HG02840 (cell line): ENCODE measurements at regions not wholly inside any gene's neighbourhood (a gene's known extent, or its start where the extent isn't known, plus 50 kb on each side); places are given as distances from the start of the nearest gene placed in this dataset.

Experiments used
- ATAC-seq: cut with Tn5 transposase; IDR thresholded peaks from one replicate; pipeline ENCODE4 v1.9.1; 2021; ENCODE audit warnings: mild to moderate bottlenecking, moderate library complexity, moderate number of reproducible peaks; ENCODE audit not compliant: unreplicated experiment, low FRiP score

- no peak for ATAC-seq
Measured at GRCh38 chr4:104163820-104164219, 330.9 kb downstream of the CXXC4 start.

DNA sequence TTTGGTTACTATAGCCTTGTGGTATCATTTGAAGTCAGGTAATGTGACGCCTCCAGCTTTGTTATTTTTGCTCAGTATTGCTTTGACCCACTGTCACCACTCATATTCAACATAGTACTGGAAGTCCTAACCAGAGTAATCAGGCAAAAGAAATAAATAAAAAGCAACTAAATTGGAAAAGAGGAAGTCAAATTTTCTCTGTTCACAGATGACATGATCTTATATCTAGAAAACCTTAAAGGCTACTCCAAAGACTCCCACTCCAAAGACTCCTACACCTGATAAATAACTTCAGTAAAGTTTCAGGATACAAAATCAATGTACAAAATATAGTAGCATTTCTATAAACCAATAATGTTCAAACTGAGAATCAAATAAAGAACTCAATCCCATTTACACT is 348.6 kb downstream of the CXXC4 start:
- no peak for ATAC-seq

DNA sequence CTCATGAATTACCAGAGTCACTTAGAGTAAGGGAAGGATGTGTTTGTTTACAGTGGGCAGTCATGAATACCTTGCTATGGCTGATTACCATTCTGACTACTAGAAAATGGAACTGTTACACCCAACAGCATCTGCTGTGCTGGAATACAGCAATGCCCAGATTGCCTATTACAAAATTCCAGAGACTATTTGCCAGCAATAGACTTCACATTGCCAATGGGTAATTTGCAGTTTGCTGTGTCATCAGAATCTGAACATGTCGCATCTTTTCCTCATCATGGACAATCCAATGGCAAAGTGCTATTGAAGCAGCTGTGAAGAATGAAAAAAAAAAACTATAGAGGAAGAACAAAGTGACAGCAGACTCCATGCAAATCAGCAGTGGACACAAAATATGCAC is 356.6 kb downstream of the CXXC4 start:
- ATAC-seq, result no peak

GRCh38 chr4:104129243-104129642 is 365.5 kb downstream of the CXXC4 start:
- no peak for ATAC-seq

DNA sequence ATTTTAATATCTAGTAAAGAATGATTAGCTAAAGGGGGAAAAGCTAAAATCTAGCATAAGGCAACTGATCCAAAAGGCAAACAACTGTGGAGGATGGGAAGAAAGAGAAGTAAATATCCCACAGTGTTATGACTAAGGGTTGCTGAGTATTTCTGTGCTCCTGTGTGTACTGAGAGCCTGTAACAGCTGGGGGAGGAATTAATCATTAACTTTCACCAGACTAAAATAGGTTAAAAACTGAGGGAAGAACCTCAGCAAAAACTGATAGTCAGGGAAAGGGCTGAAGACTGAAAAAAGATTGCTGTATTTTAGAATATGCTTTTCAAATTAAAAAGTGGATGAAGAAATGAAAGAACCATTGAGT is 365.9 kb downstream of the CXXC4 start:
- ATAC-seq, result no peak

DNA sequence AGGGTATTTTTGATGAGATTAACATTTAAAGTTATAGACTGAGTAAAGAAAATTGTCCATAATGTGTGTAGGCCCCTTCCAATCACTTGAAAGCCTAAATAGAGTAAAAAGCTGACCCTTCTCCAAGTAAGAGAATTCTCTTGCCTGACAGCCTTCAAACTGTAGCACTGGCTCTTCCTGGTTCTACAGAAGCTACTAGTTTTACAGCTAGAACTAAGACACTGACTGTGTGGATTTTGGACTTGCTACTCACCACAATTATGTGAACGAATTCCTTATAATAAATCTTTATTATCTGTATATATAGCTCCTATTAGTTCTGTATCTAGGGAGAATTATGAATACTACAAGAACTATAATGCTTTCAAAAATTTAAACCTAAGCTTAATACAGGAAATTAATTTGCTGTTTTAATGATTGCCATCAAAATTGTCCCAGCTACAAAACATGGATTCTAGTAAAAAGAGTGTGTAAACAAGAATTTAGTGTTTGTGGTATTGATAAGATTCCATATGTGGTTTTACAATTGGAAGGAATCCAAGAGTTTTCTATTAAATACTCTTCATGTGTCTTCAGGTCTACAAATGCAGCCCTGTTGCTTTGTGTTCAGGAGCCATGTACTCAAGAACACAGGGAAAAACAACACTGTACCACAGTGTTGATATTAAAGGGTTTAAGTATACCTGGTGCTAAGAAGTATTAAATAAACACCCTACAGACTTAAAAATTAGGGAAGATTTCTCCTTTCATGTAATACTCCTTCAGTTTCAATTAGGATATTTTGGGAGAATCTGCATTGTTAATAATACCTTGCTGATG is 366.5 kb downstream of the CXXC4 start:
- ATAC-seq, result no peak

DNA sequence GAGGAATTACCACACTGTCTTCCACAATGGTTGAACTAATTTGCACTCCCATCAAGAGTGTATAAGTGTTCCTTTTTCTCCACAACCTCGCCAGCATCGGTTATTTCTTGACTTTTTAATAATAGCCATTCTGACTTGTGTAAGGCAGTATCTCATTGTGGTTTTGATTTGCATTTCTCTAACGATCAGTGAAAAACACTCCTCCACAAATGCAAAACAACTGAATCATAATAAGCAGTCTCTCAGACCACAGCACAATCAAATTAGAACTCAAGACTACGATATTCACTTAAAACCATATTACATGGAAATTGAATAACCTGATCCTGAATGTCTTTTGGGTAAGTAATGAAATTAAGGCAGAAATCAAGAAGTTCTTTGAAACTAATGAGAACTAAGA is 371.7 kb downstream of the CXXC4 start:
- ATAC-seq, result no peak

GRCh38 chr4:104117776-104118175 is 376.9 kb downstream of the CXXC4 start:
- no peak for ATAC-seq

DNA sequence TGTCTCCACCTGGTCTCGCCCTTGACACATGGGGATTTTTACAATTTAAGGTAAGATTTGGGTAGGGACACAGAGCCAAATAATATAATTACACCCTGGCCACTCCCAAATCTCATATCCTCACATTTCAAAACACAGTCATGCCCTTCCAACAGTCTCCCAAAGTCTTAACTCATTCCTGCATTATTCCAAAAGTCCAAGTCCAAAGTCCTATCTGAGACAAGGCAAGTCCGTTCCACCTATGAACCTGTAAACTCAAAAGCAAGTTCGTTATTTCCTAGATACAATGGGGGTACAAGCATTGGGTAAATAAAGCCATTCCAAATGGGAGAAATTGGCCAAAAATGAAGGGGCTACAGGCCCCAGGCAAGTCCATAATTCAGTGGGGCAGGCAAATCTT is 380.8 kb downstream of the CXXC4 start:
- no peak for ATAC-seq

GRCh38 chr4:104099141-104099540 is 379.4 kb upstream of the TACR3 start:
- ATAC-seq, result no peak

- ATAC-seq, result no peak
Measured at GRCh38 chr4:104093247-104093646, 373.5 kb upstream of the TACR3 start.

- ATAC-seq, result no peak
Measured at GRCh38 chr4:104073229-104073628, 353.4 kb upstream of the TACR3 start.

DNA sequence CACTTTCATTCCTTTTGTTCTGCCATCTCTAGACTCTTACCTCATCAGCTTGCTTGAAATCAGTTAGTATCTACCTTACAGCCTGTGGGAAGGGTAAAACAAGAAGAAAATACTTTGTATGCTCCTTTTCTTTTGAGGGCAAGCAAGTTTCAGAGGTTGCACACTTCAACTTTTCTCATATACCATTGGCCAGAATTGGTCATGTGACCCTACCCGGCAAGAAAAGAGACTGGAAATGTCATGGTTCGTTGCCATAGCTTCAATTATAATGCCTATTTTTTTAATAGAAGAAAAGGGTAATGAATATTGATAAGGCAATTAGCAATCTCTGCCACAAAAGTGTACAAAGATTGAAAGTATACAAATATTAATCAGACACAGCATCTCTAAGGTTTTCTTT is 346.7 kb upstream of the TACR3 start:
- ATAC-seq, result no peak

DNA sequence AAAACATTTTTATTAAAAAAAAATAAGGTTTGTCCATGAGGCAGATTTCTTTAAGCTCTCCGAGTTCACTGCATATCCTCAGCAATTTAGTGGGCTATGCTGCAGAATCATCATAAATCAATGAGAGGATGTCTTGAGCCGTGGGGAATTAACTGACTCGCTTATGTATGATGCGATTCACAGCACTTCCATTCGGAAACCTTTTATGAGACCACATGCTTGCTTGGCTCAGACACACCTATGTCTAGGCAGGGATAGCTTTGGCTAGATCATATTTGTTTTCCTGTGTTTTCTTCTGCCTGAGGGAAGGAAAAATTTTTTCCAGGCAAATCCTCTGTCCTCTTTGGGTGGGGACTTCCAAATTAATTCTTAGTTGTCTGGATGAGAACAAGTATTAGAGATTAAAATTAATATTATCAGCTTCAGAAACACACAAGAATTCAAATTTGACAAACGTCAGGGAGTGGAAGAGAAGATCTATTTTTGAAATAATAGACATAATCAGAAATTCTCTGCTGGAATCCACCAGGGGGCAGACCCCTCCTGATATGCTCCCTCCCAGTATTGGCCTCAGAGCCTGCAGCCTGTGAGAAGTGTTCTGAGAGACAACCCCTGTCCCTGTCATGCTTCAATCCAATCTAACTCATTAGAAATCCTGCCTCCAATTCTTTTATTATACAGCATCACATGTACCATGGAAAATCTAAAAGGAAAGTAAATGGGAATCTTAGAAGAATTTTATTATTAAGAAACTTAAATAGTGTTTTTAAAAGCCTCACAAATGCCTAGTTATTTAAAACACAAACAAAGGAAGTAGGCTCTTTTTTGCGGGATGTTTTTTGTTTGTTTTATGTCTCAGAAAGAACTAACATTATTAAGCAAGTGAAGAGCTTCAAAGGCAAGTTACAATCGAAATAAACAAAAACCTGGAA is 345.1 kb upstream of the TACR3 start:
- ATAC-seq, result no peak

- no peak for ATAC-seq
Measured at GRCh38 chr4:104063341-104063740, 343.6 kb upstream of the TACR3 start.

DNA sequence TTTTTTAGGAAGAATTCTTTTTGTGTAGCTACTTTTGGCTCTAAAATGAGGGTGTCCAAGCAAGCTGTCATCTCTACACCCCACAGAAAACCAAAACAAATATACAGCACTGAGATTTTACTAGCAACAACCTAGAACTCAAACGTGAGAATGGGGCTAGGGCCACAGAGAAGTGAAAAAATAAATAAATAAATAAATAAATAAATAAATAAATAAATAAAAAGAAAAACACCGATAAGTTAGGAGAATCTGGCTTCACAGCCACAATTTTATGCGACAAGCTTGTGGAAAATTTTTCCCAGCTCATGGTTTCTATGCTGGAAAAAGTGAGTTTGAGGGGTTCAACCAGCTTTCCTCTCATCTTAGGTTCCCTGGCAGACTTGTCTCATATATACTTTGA is 324.6 kb upstream of the TACR3 start:
- no peak for ATAC-seq

DNA sequence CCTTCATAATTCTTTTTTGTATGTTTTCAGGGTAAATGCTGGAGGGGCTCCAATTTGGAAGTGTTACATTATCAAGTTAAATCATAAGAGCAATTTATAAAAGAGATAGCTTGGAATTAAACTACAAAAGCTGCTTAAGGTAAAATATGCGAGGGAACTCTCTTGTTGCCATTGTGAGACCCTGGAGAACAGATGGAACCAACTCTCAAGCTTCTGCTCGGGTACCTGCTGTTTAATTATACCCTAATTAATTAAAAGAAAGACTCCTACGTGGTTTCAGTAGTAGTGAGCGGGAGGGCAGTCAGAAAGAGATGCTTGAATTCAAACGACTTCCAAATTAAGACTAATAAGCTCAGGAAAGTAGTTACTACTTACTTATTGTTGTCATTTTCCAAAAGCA is 313.1 kb upstream of the TACR3 start:
- ATAC-seq, result no peak

DNA sequence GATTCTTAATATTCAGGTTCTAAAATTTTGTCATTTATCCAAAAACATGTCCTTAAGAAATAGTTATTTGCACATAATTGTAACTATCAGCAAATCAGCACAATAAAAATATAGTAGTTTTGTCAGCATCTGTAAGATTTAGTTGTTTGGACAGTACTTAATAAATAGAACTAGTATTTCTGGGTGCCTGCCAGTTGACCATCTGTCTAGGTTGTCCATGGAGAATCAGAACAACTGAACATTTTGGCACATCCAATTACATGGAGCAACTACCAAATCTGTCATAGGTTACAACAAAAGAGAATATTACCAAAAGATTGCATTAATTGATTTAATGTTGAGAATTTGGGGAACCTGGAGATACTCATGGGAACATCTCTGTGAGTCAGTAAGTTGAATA is 305.5 kb upstream of the TACR3 start:
- no peak for ATAC-seq

- no peak for ATAC-seq
Measured at GRCh38 chr4:104022831-104023230, 303.0 kb upstream of the TACR3 start.

GRCh38 chr4:104022226-104022625 is 302.4 kb upstream of the TACR3 start:
- no peak for ATAC-seq

GRCh38 chr4:104020641-104021040 is 300.9 kb upstream of the TACR3 start:
- no peak for ATAC-seq

GRCh38 chr4:104017213-104017612 is 297.4 kb upstream of the TACR3 start:
- no peak for ATAC-seq
